ENCODE measurements at regions not wholly inside any gene's neighbourhood (a gene's known extent, or its start where the extent isn't known, plus 50 kb on each side); places are given as distances from the start of the nearest gene placed in this dataset.

- no peak for DNase-seq (ENCODE audit: low spot score)
These were observed 300.0 kb upstream of the SP8 start for GRCh38 chr7:21086688-21087087.

- DNase-seq (ENCODE audit: low spot score): no peak
These were observed 303.0 kb upstream of the SP8 start for GRCh38 chr7:21089653-21090052.

GRCh38 chr7:21092766-21093702 lies 306.3 kb upstream of the SP8 start:
- no peak for DNase-seq (ENCODE audit: low spot score)

- no peak for DNase-seq (ENCODE audit: low spot score)
These were observed 307.9 kb upstream of the SP8 start for GRCh38 chr7:21094589-21094988.

GRCh38 chr7:21099432-21099831 lies 312.7 kb upstream of the SP8 start:
- no peak for DNase-seq (ENCODE audit: low spot score)

DNA sequence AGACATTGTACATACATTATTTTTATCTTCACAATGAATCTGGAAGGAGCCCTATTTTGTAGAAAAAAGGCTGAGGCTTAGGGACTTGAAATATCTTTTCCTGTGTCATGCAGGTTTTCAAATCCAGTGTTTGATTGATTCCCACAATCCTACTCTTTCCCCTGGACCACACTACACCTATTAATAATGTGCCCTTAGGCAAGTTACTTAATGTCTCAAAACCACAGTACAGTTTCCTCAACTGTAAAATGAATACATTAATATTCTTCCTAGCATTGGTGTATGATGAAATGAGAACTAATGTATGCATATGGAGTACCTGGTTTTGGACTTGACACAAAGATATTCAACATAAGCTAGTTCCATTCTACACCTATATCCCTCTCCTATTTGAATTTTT lies 313.3 kb upstream of the SP8 start:
- no peak for DNase-seq (ENCODE audit: low spot score)

DNA sequence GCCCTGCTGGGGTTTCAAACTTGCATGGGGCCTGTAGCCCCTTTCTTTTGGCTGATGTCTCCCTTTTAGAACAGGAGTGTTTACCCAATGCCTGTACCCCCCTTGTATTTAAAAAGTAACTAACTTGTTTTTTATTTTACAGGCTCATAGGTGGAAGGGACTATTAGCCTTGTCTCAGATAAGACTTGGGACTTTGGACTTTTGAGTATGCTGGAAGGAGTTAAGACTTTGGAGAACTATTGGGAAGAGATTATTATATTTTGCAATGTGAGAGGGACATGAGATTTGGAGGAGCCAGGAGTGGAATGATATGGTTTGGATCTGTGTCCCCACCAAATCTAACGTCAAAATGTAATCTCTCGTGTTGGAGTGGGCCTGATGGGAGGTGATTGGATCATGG lies 314.9 kb upstream of the SP8 start:
- no peak for DNase-seq (ENCODE audit: low spot score)

DNA sequence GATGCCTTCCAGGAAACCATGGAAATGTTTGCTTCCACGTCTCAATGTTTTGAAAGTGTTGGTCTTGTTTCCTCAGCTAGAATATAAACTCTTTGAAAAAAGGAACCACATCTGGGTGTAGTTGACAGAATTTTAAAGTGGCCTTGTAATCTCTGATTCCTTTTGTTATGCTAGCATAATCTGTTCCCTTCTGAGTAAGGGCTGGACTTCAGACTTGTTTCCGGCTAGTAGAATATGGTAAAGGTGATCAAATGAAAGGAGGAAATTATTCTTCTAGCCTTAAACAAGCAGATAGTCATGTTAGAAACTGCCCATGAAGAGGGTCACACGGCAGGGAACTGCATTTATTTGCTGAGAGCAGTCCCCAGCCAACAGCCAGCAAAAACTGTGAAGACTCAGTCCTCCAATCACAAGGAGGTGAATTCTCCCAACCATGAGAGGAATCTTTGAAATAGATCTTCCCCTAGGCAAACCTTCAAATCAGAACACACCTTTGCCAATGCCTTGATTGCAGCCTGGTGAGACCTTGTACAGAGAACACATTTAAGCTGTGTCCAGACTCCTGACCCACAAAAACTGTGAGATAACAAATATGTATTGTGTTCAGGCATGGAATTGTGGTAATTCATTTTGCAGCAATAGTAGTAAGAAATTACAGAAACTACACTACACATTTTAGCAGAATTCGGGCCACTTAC lies 316.9 kb upstream of the SP8 start:
- no peak for DNase-seq (ENCODE audit: low spot score)

- DNase-seq (ENCODE audit: low spot score): no peak
These were observed 317.4 kb upstream of the SP8 start for GRCh38 chr7:21104124-21104500.

DNA sequence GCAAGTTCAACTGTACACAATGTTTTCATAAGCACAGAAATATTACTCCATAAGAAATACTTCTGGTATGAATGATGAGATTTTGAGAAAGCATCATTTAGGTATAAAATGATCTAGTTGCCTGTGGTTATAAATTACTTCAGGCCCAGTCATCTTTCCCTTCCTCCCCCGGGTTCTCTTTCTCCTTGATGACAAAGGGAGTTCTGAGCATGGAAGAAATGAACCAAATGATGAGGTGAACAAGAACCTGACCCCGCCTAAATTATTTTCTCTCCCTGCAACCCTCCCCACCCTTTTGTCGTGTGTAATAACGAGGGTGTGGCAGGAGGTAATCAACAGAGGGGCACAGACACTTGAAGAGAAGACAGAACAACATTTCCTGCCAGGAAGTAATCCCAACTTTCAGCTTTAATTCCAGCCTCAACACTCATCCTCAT lies 319.6 kb upstream of the SP8 start:
- DNase-seq (ENCODE audit: low spot score): no peak

DNA sequence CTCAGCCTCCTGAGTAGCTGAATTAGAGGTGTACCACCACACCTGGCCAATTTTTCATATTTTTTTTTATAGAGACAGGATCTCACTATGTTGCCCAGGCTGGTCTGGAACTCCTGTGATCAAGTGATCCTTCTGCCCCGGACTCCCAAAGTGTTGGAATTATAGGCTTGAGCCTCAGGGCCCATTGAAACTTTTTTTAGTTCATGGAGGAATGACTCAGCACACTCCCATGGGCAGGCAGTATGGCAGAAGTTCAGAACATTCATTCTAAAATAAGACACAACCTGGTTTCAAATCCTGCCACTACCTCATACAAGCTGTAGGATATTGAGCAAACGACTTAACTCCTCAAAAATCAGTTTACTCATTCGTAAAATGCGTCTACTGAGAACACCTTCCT lies 320.4 kb upstream of the SP8 start:
- no peak for DNase-seq (ENCODE audit: low spot score)

DNA sequence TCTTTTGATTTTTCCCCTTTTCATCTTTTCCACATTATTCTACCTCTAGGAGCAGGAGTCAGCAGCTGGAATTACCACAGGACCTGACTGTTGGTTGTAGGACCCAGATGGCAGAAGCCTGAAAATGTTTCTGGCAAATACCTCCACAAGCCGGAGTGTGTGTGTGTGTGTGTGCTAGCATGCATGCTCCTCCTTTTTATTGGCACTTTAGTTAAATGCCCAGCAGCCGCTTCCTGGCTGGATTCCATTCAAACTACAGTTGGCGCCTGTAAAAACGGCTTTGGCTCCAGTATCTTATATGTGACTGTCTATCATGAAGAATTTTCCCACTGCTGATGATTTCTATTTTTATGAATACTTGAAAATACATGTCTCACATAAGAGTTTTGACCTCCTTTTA lies 319.7 kb upstream of the SP4 start:
- DNase-seq (ENCODE audit: low spot score): peak; percentile 3

GRCh38 chr7:21113609-21114415 lies 314.1 kb upstream of the SP4 start:
- DNase-seq (ENCODE audit: low spot score): no peak

GRCh38 chr7:21123586-21123985 lies 304.3 kb upstream of the SP4 start:
- DNase-seq (ENCODE audit: low spot score): no peak

GRCh38 chr7:21125297-21125696 lies 302.6 kb upstream of the SP4 start:
- no peak for DNase-seq (ENCODE audit: low spot score)

- peak; percentile 43 for DNase-seq (ENCODE audit: low spot score)
These were observed 299.6 kb upstream of the SP4 start for GRCh38 chr7:21128062-21128817.

- DNase-seq (ENCODE audit: low spot score): no peak
These were observed 296.0 kb upstream of the SP4 start for GRCh38 chr7:21131897-21132296.

- DNase-seq (ENCODE audit: low spot score): no peak
These were observed 293.3 kb upstream of the SP4 start for GRCh38 chr7:21134631-21135030.

DNA sequence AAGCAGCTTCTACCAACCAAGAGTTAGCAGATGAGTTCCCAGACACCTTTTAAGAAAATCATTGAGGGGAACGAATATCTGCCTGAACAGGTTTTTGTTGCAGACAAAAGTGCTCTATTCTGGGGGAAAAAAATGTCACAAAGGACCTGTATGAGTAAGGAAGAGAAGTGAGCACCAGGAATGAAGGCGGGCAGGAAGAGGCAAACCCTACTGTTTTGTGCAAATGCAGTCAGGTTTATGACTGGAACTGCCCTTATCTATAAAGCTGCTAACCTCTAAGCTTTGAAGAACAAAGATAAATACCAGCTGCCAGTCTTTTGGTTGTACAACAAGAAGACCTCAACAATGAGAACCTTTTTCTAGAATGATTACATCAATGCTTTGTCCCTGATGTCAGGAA lies 292.4 kb upstream of the SP4 start:
- DNase-seq (ENCODE audit: low spot score): no peak

DNA sequence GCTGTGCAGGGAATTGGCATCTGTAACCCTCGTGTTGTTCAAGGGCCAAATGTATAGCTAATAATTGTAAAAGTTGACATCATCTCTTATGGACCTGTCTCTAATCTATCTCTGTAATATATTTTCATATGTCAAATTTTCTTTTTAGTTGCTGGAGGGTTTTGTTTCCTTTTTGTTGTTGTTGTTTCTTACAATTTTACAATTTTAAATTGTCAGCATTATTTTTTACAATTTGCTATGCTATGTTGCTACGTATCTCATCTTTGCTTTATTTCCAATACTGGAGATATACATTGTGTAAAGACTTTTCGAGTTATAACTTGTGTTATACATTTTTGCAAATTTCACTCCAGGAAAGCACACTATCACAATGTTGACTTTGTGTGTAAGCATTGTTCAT lies 290.2 kb upstream of the SP4 start:
- DNase-seq (ENCODE audit: low spot score): no peak

- DNase-seq (ENCODE audit: low spot score): no peak
These were observed 287.3 kb upstream of the SP4 start for GRCh38 chr7:21140622-21141021.

All from umbilical cord (tissue), 1 donor.